Lung (tissue), 11 donors: ENCODE measurements at regions not wholly inside any gene's neighbourhood (a gene's known extent, or its start where the extent isn't known, plus 50 kb on each side); places are given as distances from the start of the nearest gene placed in this dataset.

Experiments used
- ATAC-seq: fragments of 200-7000 bp; cut with Tn5 transposase; one replicate; pipeline ENCODE4 v1.9.1; 2020; ENCODE audit warnings: moderate number of reproducible peaks; ENCODE audit not compliant: insufficient read depth, low FRiP score
- DNase-seq, 3 donors: peaks; one replicate each; pipeline ENCODE4 v3.0.0-alpha.2; 2013 to 2017
- H3K27ac ChIP-seq, 2 donors: one replicate each; pipeline ENCODE4 v1.5.1; 2013; ENCODE audit warnings: mild to moderate bottlenecking in 2 of 2, moderate library complexity in 2 of 2, control low read depth in 1 of 2, inconsistent platforms in 1 of 2, low read depth in 1 of 2, low read length in 1 of 2
- H3K27me3 ChIP-seq, 3 donors: one replicate each; pipeline ENCODE4 v1.5.1; 2013; ENCODE audit warnings: low read length in 2 of 3; ENCODE audit not compliant: control insufficient read depth in 3 of 3, insufficient read depth in 3 of 3
- H3K36me3 ChIP-seq, 4 donors: one replicate each; pipeline ENCODE4 v1.5.1; 2013; ENCODE audit warnings: low read length in 4 of 4, mild to moderate bottlenecking in 1 of 4, moderate library complexity in 1 of 4; ENCODE audit not compliant: control insufficient read depth in 4 of 4, insufficient read depth in 4 of 4
- H3K4me1 ChIP-seq, 5 donors: one replicate each; pipeline ENCODE4 v1.5.1; 2013; ENCODE audit warnings: low read length in 5 of 5, mild to moderate bottlenecking in 2 of 5, moderate library complexity in 1 of 5; ENCODE audit not compliant: control insufficient read depth in 5 of 5, insufficient read depth in 5 of 5
- H3K4me3 ChIP-seq: one replicate; pipeline ENCODE4 v1.5.1; 2013; ENCODE audit warnings: mild to moderate bottlenecking, control low read depth, moderate library complexity
- H3K9ac ChIP-seq, 2 donors: one replicate each; pipeline ENCODE4 v1.5.1; 2013; ENCODE audit warnings: low read length in 2 of 2, control low read depth in 1 of 2; ENCODE audit not compliant: insufficient read depth in 1 of 2
- H3K9me3 ChIP-seq, 4 donors: one replicate each; pipeline ENCODE4 v1.5.1; 2013; ENCODE audit warnings: low read length in 3 of 4, mild to moderate bottlenecking in 1 of 4, moderate library complexity in 1 of 4; ENCODE audit not compliant: control insufficient read depth in 4 of 4, insufficient read depth in 3 of 4
- CTCF ChIP-seq: IDR thresholded peaks from 2 replicates; pipeline ENCODE4 v1.5.1; 2012; ENCODE audit warnings: mild to moderate bottlenecking; ENCODE audit errors: control extremely low read depth, extremely low read depth
- WGBS, 2 donors: extraction: QIAGEN DNeasy Blood & Tissue Kit; methylation state at CpG; one replicate each; pipeline ENCODE4 v1.1.7; 2013; 5-methylcytosine and 5-hydroxymethylcytosine counted together
- donor health status: control.
- donor health status: control.
- donor health status: Bipolar disorder and iron deficiency.
- donor health status: healthy.
- donor health status: DM: yes; HTN: yes; CAD: no.

GRCh38 chr5:58002323-58002722 lies 457.6 kb downstream of the PLK2 start:
- no peak for TF ChIP-seq CTCF
- DNase-seq: no peak
- no peaks in the 10 kb centered on the region for H3K27me3 ChIP-seq
- H3K9me3 ChIP-seq: no peaks in the 10 kb centered on the region
- no peak overlapping the region for H3K9ac ChIP-seq
- H3K4me3 ChIP-seq: no peak overlapping the region
- WGBS, 2 donors: 95 to 98% methylated on average over 3 of the region's 3 CpGs
- no peak for ATAC-seq
- H3K36me3 ChIP-seq: no peaks in the 10 kb centered on the region
- H3K27ac ChIP-seq: no peak overlapping the region
- no peaks in the 10 kb centered on the region for H3K4me1 ChIP-seq

- Histone ChIP-seq H3K27me3 (no peaks in the 10 kb centered on the region), H3K4me3 (no peak overlapping the region), H3K36me3 (no peaks in the 10 kb centered on the region), H3K9ac (no peak overlapping the region), H3K4me1 (no peaks in the 10 kb centered on the region), H3K9me3 (no peaks in the 10 kb centered on the region), H3K27ac (no peak overlapping the region)
- no peak for TF ChIP-seq CTCF
- no peak for DNase-seq
- no peak for ATAC-seq
- 95 to 97% methylated on average over 1 of the region's 1 CpG for WGBS, 2 donors
Observed at GRCh38 chr5:57993866-57994265, 466.0 kb downstream of the PLK2 start.

- ATAC-seq (no peak), DNase-seq (no peak)
- no peaks in the 10 kb centered on the region for H3K27me3 ChIP-seq
- H3K9me3 ChIP-seq: no peaks in the 10 kb centered on the region
- peaks cover 0 to 4% (median 0%) of the 10 kb centered on the region in 5 donors for H3K4me1 ChIP-seq
- H3K4me3 ChIP-seq: no peak overlapping the region
- no peak overlapping the region for H3K27ac ChIP-seq
- no peaks in the 10 kb centered on the region for H3K36me3 ChIP-seq
- TF ChIP-seq CTCF: no peak
- H3K9ac ChIP-seq: no peak overlapping the region
- WGBS, 2 donors: 74 to 87% methylated on average over 3 of the region's 3 CpGs
Observed at GRCh38 chr5:57989378-57989777, 470.5 kb downstream of the PLK2 start.

- no peak overlapping the region for H3K9ac ChIP-seq
- no peaks in the 10 kb centered on the region for H3K36me3 ChIP-seq
- no peaks in the 10 kb centered on the region for H3K9me3 ChIP-seq
- no peak for DNase-seq
- H3K27me3 ChIP-seq: no peaks in the 10 kb centered on the region
- H3K4me3 ChIP-seq: no peak overlapping the region
- peaks cover 0 to 4% (median 0%) of the 10 kb centered on the region in 5 donors for H3K4me1 ChIP-seq
- no peak for TF ChIP-seq CTCF
- WGBS, 2 donors: 80 to 85% methylated on average over 1 of the region's 1 CpG
- ATAC-seq: no peak
- no peak overlapping the region for H3K27ac ChIP-seq
Observed at GRCh38 chr5:57988813-57989212, 471.1 kb downstream of the PLK2 start.
